ENCODE measurements at regions not wholly inside any gene's neighbourhood (a gene's known extent, or its start where the extent isn't known, plus 50 kb on each side); places are given as distances from the start of the nearest gene placed in this dataset.

DNA sequence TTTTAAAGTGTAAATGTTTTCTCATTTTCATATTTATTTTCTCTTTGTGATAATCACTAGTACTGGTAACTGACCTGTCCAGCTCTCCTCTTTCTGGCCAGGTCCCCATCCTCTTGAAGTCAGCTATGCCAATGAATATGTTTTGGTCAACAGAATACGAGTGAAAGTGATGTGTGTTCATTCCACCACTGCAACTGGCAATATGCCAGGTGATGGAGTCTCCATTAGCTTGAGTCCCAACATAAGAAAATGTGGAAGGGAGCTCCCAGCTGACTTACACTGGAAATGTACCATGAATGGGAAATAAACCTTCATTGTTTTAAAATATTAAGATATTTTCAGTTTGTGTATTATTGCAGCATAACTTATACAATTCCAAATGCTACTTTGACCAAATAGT is 75.8 kb downstream of the CCDC34 start:
- no peak for DNase-seq (ENCODE audit: extremely low read depth, low read depth, low spot score)

DNA sequence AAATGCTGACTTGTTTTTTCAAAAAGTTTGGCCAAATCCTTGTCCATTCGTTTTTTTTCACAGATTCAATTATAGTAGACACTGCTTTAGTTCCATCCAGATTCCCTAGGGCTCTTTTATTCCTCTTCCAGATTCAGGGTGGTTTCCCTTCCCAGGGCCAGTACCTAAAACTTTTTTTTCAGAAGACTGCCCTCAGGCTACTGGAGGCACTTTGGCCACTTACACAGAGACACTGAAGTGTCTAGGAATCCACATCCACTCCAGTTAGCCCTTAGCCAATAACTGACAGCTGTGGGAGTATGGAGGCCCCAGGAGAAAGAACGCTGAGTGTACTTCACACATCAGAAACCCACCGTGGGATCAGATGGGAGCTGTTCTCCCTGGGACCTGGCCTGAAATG is 77.3 kb downstream of the CCDC34 start:
- no peak for DNase-seq (ENCODE audit: extremely low read depth, low read depth, low spot score)

DNA sequence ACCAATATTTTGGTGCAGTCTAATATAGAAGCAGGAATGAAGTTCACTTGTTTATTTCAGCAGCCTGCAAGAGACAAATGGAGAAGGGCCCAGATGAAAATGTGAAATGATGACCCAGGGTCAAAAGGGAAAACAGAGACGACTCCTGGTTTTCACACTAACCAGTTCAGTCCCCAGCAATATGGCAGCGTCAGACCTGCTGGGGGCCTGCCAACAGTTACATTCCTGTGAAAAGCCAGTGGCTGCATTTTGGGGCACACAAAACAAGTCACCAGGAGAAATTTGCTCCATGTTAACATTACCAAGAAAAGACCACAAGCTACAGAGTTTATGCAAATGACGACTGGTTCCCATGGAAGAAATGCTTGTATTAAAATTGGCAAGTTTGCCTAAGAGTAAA is 80.2 kb downstream of the CCDC34 start:
- no peak for DNase-seq (ENCODE audit: extremely low read depth, low read depth, low spot score)

DNA sequence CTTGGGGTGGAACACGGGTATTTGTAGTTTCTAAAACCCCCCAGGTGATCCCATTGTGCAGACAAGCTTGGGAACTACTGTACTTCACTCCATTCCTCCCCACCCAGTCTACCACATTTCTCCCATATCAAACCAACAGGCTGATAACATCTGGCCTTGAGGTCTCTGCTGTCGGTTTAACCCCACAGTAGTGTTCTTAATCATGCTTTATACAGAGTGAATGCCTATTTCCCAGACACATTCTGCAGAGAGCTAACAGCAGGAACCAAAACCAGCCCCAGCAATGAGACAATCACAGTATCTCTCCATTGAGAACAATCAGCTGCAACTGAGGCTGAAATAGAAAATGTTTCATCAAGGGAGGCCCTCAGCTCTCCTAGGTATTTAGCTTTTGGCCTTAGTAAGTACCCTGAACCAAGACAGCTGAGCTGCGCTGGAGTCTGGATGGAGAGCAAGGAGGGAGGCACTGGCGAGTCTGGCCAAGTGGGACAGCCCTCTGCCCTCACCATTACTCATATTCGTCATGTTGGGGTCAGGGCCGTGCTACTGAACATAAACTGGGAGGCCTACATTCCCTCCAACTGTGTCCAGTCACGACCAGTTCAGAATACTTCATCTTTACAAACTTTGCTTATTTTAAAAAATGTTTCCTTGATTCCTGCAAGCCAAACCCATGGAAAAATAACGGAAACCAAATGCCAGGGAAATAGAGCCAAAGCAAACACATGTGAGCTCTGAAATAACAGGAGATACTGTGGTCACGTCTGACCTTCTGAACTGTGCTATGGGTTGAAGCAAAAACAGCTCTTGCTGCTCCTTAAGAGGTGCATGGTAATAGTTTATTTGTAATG is 81.0 kb downstream of the CCDC34 start:
- peak; percentile 87 for DNase-seq (ENCODE audit: extremely low read depth, low read depth, low spot score)

DNA sequence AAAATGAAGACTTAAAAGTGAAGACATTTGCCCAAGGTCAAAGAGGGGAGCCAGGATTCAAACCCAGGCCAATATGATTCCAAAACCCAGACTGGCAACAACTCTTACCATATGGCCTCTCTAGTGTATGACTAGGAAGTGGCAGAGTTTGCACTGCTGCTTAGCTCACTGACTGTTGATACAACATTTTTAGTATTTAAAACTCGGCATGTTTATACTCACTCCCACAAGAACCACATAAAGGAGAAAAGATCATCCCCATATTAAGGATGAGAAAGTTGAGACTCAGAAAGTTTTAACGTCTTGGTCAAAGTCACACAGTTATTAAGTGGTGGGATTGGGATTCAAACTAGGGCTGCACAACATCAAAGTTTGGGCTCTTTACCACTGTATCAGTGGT is 81.7 kb downstream of the CCDC34 start:
- no peak for DNase-seq (ENCODE audit: extremely low read depth, low read depth, low spot score)

DNA sequence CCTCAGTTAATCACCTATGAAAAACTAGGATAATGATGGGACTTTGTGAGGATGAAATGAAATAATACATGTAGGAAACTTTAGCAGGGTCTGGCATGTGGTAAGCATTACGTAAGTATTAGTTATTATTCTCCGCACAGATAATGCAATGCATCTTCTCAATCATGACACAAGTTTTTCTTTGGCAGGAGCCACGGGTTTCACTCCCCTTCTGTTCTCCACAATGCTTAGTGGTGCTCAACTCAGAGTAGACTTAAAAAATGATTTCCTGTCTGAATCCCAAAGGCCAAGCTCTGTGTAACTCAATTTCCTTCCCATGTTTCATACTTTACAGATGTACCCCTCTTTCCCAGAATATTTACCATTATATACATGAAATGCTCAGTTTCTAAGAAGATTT is 82.9 kb downstream of the CCDC34 start:
- no peak for DNase-seq (ENCODE audit: extremely low read depth, low read depth, low spot score)

DNA sequence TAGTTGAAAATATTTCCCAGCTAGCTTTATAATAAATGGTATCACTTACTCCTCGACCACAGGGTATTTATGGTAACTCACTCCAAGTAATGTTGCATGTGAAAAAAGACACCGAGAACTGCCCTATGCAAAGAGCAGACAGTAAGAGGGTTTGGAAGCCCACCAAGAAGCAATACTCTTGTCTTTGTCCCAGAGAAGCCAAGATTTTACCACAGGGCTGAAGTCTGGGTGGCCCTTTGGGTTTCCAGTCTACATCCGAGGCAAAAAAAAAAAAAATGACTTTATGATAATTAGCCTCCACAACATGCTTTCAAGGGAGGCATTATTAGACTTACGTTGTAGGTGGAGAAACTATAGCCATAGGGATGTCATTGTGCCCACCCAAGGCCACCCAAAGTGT is 83.6 kb downstream of the CCDC34 start:
- no peak for DNase-seq (ENCODE audit: extremely low read depth, low read depth, low spot score)

DNA sequence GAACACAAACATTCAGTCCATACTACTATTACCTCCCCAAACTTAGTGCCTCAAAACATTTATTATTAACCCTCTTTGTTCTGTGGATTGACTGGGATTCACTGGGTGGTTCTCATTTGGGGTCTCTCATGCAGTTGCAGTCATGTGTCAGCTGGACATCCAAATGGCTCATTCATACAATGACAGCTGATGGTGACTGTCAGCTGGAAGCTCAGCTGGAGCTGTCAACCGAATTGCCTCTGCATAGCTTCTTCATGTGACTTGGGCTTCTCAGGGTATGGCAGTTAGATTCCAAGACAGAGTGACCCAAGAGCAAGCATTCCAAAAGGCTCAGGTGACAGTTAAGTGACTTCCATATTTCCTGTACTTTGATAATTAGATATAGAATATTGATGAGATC is 85.2 kb downstream of the CCDC34 start:
- DNase-seq (ENCODE audit: extremely low read depth, low read depth, low spot score) = no peak

DNA sequence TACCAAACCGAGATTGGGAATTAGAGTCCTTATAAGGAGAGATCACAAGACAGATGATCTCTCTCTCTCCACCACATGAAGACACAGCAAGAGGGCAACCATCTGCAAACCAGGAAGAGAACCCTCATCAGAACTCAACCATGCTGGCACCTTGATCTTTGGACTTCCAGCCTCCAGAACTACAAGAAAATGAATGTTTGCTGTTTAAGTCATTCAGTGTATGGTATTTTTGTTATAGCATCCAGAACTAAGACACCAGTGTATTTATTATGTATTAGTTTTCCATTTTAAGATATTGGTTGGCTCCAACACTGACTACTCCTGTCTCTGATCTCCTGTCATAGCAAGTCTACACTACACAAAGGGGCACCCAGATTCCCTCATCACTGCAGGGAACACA is 86.9 kb downstream of the CCDC34 start:
- no peak for DNase-seq (ENCODE audit: extremely low read depth, low read depth, low spot score)

DNA sequence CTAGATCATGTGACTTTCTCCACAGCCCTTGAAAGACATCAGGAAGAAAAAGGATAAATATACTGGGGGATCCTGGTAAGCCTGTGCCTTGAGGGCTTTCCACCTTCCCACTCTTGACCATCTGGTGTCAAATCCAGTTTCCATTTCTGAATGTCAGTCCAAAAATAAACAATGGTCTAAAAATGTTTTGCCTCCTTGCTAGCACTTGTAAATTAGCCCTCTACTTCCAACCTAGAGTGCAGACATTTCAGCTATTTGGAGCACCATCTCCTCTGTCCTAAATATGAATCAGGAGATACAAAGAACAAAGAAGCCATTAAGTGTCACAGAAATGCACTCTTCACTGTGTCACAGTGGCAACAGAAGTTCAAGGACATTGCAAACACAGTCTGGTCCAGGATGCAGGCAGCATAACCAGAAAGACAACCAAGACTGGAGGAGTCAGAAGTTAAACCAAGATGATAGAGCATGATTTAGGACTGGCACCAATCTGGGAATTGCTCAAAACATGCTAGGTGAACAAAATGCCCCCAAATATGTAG is 88.1 kb downstream of the CCDC34 start:
- no peak for DNase-seq (ENCODE audit: extremely low read depth, low read depth, low spot score)

DNA sequence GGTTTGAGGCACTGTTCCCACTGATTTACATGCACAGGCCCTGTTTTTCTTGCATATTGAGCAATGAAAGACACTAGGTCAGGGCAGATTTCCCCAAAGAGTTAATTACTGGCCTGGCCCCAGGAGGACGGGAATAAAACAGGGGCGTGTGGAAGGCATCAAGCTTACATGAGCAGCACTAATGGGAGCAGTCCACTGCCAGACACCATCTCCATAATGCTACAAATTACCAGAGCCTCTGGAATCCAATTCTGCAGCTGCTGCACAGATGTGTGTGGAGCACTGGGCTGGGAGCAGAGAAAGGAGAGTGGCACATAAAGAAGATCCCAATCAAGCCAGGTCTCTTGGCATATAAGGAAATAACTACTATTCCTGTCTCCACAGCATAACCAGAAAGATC is 96.9 kb downstream of the CCDC34 start:
- no peak for DNase-seq (ENCODE audit: extremely low read depth, low read depth, low spot score)

DNA sequence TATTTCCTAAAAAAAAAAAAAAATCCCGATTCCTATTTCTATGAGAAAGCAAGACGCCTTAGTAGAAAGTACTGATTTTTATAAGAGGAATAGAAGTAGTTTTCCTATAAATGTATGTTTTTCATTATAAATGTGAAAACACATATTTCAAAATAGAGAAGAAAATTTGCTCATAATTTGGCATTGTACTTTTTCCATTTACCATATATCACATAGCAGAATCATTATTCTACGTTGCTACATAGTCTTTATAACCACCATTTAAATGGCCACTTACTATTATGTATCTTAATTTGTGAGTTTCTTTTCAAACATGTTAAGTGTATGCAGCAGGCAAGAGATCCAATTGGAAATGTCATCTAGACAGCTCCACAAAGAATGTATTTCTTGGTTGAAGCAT is 99.0 kb downstream of the CCDC34 start:
- DNase-seq (ENCODE audit: extremely low read depth, low read depth, low spot score) = no peak

DNA sequence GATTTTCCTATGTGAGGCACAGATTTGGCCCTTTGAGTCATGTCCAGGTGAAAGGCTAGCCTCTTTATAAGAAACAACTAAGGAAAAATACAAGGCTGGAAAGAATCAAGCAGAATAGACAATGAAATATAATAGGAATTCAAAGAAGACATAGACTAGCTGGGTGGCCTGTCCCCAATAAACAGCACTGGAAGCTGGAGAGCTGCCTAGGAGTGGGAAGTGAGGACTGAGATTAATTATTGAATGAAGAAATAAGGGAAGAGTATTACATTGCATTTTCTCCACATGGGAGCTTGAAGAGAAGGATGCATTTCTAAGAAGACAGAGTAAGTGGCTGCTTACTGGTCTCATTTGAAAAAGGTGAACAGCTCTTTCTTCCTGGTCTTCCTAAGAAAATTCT is 100.0 kb downstream of the CCDC34 start:
- no peak for DNase-seq (ENCODE audit: extremely low read depth, low read depth, low spot score)

DNA sequence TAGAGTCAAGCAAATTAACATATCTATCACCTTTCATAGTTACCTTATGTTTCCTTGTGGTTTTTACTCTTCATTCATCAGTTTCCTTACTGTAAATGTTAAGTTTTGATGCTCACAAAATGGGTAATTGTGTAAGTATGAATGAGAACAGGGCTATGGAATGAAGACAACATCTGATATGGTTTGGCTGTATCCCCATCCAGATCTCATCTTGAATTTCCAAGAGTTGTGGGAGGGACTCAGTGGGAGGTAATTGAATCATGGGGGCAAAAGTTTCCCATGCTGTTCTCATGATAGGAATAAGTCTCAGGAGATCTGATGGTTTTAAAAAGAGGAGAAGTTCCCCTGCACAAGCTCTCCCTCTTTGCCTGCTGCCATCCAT is 107.6 kb downstream of the CCDC34 start:
- DNase-seq (ENCODE audit: extremely low read depth, low read depth, low spot score) = no peak

DNA sequence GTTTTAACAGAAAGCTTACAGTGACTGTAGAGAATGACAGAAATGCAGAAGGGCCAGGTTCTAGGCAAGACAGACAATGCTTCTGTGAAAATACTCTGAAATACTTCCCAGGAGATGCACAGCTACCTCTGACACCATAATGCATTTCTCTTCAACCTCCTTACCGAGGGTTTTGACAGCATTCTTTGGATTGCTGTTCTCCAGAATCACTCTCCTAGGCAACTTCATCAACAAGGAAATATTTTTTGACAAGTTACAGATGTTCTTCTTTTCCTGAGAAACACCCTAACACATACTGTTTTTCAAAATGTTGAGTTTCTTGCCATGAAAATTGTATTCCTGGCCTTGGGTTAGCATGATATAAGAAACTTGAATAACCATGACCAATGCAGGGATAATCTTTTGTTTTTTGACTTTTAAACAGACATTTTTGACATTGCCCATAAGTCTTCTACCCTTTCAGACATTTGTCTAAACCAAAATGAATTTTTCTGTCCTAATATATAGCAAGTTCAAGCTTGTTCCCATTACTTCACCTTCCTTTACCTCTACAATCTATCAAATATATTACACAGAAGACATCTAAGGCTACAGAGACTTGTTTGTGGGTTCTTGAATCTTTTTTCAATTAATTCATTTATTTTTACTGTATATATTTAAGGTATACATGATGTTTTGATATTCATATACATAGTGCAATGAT is 108.1 kb downstream of the CCDC34 start:
- no peak for DNase-seq (ENCODE audit: extremely low read depth, low read depth, low spot score)

DNA sequence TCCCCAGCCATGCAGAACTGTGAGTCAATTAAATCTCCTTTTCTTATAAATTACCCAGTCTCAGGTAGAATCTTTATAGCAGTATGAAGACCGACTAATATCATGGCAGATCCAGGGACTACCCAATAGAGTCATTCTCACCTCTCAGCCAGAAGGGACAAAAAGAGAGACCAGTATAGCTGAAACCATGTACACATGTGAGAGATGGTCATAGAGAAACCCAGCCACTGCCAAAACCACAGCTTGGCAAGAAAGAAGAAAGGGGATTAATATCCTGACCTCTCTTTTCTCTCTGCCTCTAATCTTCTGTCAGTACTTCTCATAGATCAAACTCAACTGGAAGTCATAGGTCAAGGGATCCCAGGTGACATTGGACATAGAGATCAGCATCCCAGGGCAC is 109.8 kb downstream of the CCDC34 start:
- no peak for DNase-seq (ENCODE audit: extremely low read depth, low read depth, low spot score)

DNA sequence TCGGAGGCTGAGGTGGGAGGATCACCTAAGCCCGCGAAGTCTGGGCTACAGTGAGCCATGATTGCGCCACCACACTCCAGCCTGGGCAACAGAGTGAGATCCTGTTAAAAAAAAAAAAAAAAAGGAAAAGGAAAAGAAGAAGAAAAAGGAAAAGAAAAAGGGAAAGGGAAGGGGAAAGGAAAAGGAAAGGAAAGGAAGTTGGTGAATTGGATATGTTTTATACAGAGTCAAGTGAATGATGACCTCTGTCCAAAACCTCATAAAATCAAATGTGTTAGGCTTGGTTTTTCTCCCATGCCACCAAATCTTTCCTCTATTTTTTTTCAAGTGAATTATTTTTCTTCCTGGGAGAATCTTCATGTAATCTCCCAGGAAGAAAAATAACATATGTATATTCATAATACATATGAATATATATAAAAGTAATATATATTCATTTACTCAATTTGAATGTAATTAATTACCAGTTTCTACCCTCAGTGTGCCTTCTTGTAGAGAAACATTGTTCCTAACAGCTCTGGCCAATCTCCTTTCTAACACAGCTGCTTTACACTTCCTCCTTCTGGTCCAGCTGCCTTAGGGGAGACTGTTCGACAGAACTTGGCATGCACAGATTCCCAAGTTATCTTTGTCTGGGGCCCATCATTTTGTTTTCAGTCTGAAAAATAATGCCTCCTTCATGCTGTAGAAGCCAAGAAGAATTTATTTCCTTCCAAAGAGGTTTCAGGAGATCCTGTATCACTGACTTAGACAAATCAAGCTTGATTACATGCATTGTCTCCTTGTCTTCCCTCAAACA is 111.9 kb downstream of the CCDC34 start:
- DNase-seq (ENCODE audit: extremely low read depth, low read depth, low spot score) = no peak

DNA sequence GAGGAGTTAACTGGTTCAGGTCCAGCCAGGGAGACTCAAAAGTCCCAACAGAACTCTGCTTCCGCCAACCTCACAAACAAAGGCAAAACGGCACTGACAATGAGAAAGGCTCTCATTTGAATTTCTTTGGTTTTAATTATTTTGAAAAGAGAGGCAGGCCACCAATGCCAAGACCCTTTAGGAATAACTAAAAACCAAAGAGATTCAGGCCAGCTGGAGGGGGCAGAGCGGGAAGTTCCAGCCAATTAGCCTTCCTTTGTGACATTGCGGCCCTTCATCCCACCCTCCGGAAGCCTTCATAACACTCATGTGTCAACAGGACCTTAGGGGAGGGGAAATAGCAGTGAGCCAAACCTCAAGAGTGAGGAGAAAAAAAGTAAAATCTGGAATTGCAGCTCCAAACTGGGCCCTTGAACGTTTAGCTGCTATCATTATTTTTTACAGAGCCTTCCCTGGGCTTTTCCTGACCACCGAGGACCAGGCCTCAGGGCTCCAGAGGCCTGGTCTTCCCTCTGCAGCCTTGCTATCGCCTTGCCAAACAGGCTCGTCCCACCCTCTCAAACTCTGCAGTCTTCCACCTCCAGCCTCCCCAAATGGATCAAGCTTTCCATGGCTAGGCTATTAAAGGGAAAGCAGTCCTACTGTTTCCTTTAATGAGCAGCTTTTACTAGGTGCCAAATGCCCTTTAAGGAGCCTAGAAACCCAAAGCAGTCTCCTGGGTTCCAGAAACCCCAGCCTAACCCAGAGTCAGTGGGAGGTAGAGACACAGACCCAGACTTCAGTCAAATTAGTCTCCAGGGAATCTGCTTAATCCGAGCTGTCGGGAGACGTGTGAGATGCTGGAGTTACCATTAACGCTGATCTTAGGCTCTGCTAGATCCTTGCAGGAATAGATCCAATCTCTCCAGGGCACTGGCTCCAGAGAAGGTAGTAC is 114.2 kb downstream of the CCDC34 start:
- no peak for DNase-seq (ENCODE audit: extremely low read depth, low read depth, low spot score)

DNA sequence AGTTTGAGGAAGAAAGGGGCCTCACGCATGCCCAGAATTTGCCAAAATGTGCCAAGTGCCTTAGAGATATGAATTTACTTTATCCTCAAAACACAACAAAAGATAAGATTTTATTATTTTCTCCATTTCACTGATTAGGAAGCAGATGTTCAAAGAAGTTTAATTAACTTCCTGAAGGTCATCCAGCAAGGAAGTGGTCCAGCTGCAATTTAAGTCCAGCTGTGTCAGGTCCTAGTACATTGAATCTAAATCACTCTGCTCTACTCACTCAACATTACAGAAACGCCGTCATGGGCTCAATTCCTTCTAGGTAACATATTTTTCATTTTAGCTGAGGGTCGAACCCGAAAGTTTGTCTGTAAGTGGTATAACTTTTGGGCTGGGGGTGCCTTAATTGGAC is 115.4 kb downstream of the CCDC34 start:
- DNase-seq (ENCODE audit: extremely low read depth, low read depth, low spot score) = no peak

DNA sequence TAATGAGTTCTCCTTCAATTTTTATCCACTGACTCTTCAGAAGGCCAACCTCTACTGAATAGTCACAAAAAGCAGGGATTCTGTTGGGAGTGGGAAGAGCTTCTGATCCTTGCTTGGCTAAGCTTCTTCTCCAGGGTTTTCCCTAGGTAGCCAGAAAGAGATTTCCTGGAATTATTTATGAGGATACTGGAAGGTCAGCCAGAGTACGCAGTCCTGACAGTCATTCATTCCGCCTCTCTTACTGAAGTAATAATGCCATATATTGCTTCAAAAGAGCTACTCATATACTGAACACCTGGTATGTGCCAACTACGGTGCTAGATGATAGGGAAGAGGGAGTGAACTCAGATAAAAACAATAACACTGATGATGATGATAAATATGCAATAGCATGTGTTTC is 116.1 kb downstream of the CCDC34 start:
- no peak for DNase-seq (ENCODE audit: extremely low read depth, low read depth, low spot score)

Measured in glomerular endothelial cell (primary cell).